Lower leg skin (tissue), 4 donors: ENCODE measurements at regions not wholly inside any gene's neighbourhood (a gene's known extent, or its start where the extent isn't known, plus 50 kb on each side); places are given as distances from the start of the nearest gene placed in this dataset.

Experiments
- DNase-seq, 2 donors: peaks; one replicate each; pipeline ENCODE4 v3.0.0-alpha.2; 2019; ENCODE audit warnings: low spot score in 2 of 2
- H3K4me3 ChIP-seq: fragments of 200-600 bp; sonication (generic); 2 replicates; pipeline ENCODE4 v1.5.1; 2017; ENCODE audit warnings: mild to moderate bottlenecking, low read depth; ENCODE audit not compliant: poor library complexity, severe bottlenecking
- CTCF ChIP-seq, 3 donors: fragments of 450-650 bp; IDR thresholded peaks; one replicate each; pipeline ENCODE4 v1.5.1; 2016; ENCODE audit warnings: antibody characterized with exemption in 3 of 3, mild to moderate bottlenecking in 3 of 3, moderate library complexity in 2 of 3
- POLR2A ChIP-seq, 2 donors: fragments of 450-650 bp; IDR thresholded peaks; one replicate each; pipeline ENCODE4 v1.6.1; 2016 to 2017; ENCODE audit warnings: antibody characterized with exemption in 2 of 2, mild to moderate bottlenecking in 1 of 2, moderate library complexity in 1 of 2
- WGBS, 2 donors: methylation state at CpG; one replicate each; pipeline ENCODE4 v1.1.5; 2018; 5-methylcytosine and 5-hydroxymethylcytosine counted together
- intact Hi-C: fragments of 100-400 bp; cut with DNase I; formaldehyde crosslinking; loops from one replicate; pipeline ENCODE4 v1.15.0; 2023; ENCODE audit warnings: low total_unique reads

GRCh38 chr1:29631836-29632805, 395.8 kb downstream of the PTPRU start:
- WGBS, 2 donors: 73 to 74% methylated on average over 9 of the region's 9 CpGs
- intact Hi-C loops: no loop called here

GRCh38 chr1:29631361-29631760, 395.0 kb downstream of the PTPRU start:
- TF ChIP-seq CTCF (IDR thresholded peaks at IDR 0.05): no peak
- TF ChIP-seq POLR2A (IDR thresholded peaks at IDR 0.05): no peak
- WGBS, 2 donors: 67 to 69% methylated on average over 5 of the region's 5 CpGs
- intact Hi-C loops: no loop called here
- no peak for DNase-seq
- H3K4me3 ChIP-seq: no peak overlapping the region

More at GRCh38 chr1:29631836-29632805, 395.8 kb downstream of the PTPRU start:
- no peak overlapping the region for H3K4me3 ChIP-seq
- DNase-seq: peak in 1 of 2 donors; percentile 76
- TF ChIP-seq CTCF (IDR thresholded peaks at IDR 0.05) (no peak), POLR2A (IDR thresholded peaks at IDR 0.05) (no peak)

GRCh38 chr1:29630756-29631155, 394.4 kb downstream of the PTPRU start:
- WGBS, 2 donors: 96 to 100% methylated on average over 1 of the region's 1 CpG
- intact Hi-C loops: no loop called here
- TF ChIP-seq CTCF (IDR thresholded peaks at IDR 0.05) (no peak), POLR2A (IDR thresholded peaks at IDR 0.05) (no peak)
- peak in 1 of 2 donors; percentile 2 for DNase-seq
- no peak overlapping the region for H3K4me3 ChIP-seq

- intact Hi-C loops: no loop called here
- H3K4me3 ChIP-seq: no peak overlapping the region
- DNase-seq: peak in 1 of 2 donors; percentile 5
- TF ChIP-seq CTCF (IDR thresholded peaks at IDR 0.05) (no peak), POLR2A (IDR thresholded peaks at IDR 0.05) (no peak)
- WGBS, 2 donors: 84 to 86% methylated on average over 8 of the region's 8 CpGs
Measured at GRCh38 chr1:29629814-29630516, 393.6 kb downstream of the PTPRU start.

GRCh38 chr1:29629401-29629800, 393.1 kb downstream of the PTPRU start:
- 56 to 66% methylated on average over 4 of the region's 4 CpGs for WGBS, 2 donors
- no peak overlapping the region for H3K4me3 ChIP-seq
- intact Hi-C loops: no loop called here
- peak in 1 of 2 donors; percentile 3 for DNase-seq
- TF ChIP-seq POLR2A (IDR thresholded peaks at IDR 0.05) (no peak), CTCF (IDR thresholded peaks at IDR 0.05) (no peak)
